Psoas muscle (tissue), 7 donors: ENCODE measurements at regions not wholly inside any gene's neighbourhood (a gene's known extent, or its start where the extent isn't known, plus 50 kb on each side); places are given as distances from the start of the nearest gene placed in this dataset.
A peak's percentile ranks its signal among the peaks of the same experiment; 100 is the strongest.

Experiments
- ATAC-seq, 4 donors: fragments of 200-7000 bp; cut with Tn5 transposase; one replicate each; pipeline ENCODE4 v1.9.1; 2020; ENCODE audit warnings: moderate library complexity in 3 of 4, mild to moderate bottlenecking in 2 of 4
- DNase-seq, 2 donors: peaks; one replicate each; pipeline ENCODE4 v3.0.0-alpha.2; 2020
- H3K27ac ChIP-seq: fragments of 200-600 bp; one replicate; pipeline ENCODE4 v1.8.0; 2022
- H3K27me3 ChIP-seq, 3 donors: fragments of 200-600 bp in 1 of 3; one replicate each; pipeline versions ENCODE4 v1.6.1 to v1.8.0; 2013 to 2022; ENCODE audit warnings: low read length in 2 of 3, mild to moderate bottlenecking in 2 of 3, moderate library complexity in 1 of 3; ENCODE audit not compliant: insufficient read depth in 3 of 3
- H3K36me3 ChIP-seq, 2 donors: fragments of 200-600 bp in 1 of 2; one replicate each; pipeline versions ENCODE4 v1.6.1 to v1.8.0; 2013 to 2022; ENCODE audit warnings: low read depth in 1 of 2, mild to moderate bottlenecking in 1 of 2, moderate library complexity in 1 of 2; ENCODE audit not compliant: insufficient read depth in 1 of 2
- H3K4me1 ChIP-seq: fragments of 200-600 bp; one replicate; pipeline ENCODE4 v1.8.0; 2022
- H3K4me3 ChIP-seq: fragments of 200-600 bp; one replicate; pipeline ENCODE4 v1.8.0; 2022; ENCODE audit warnings: mild to moderate bottlenecking
- H3K9me3 ChIP-seq: fragments of 200-600 bp; one replicate; pipeline ENCODE4 v1.8.0; 2022
- CTCF ChIP-seq: fragments of 200-600 bp; IDR thresholded peaks from one replicate; pipeline ENCODE4 v1.8.0; 2022; ENCODE audit warnings: antibody characterized with exemption
- WGBS, 3 donors: extraction: QIAGEN DNeasy Blood & Tissue Kit; methylation state at CpG; one replicate each; pipeline versions ENCODE4 v1.1.6 to v1.1.7; 2013; 5-methylcytosine and 5-hydroxymethylcytosine counted together
- intact Hi-C, 2 donors: fragments of 100-400 bp; cut with DNase I; formaldehyde crosslinking; loops; one replicate each; pipeline versions ENCODE4 v1.11.0 to v1.14.2; 2022
- donor health status: healthy with polysubstance abuse.
- donor health status: DM: no; HTN: no; CAD: no; lungs with moderate emphysema.
- donor health status: Bipolar disorder and iron deficiency.
- donor health status: healthy.
- donor health status: DM: yes; HTN: yes; CAD: no.
- donor health status: DM: no; HTN: no; CAD: no.
- donor health status: DM: yes; HTN: yes; CAD: no.

GRCh38 chr3:39718674-39719595, 90.5 kb upstream of the MYRIP start:
- H3K36me3 ChIP-seq = no peaks in the 10 kb centered on the region
- no peak overlapping the region for H3K4me3 ChIP-seq
- no peaks in the 10 kb centered on the region for H3K9me3 ChIP-seq
- H3K27ac ChIP-seq = no peak overlapping the region
- intact Hi-C loops = no loop called here
- no peaks in the 10 kb centered on the region for H3K4me1 ChIP-seq
- WGBS, 3 donors = 56 to 64% (median 61%) methylated on average over 7 of the region's 7 CpGs
- no peak for ATAC-seq
- H3K27me3 ChIP-seq = no peaks in the 10 kb centered on the region
- DNase-seq = no peak
- TF ChIP-seq CTCF = no peak

DNA sequence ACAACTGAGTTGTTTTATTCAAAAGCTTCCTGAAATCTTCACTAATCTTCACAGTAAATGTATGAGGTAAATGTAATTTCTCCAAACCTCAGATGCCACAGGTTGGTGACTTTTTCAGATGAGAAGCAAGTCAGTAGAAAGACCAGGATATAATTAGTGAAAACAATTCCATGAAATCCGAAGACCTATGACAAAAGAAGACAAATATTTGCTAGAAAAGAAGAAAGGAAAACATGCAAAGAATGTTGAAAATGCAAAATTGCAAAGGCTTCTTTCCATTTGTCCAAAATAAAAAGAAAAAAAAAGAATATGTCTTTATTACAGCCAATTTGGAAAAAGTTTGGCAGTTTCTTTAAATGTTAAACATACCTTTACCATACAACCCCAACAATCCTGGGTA, 88.3 kb upstream of the MYRIP start:
- H3K27ac ChIP-seq = no peak overlapping the region
- intact Hi-C loops = loop anchor here in 1 of 2 donors (5.0 to 10.0 kb wide), 3 partner anchors 274 to 594 kb away; no protein-coding TSS in a partner anchor
- ATAC-seq = no peak
- H3K4me1 ChIP-seq = no peaks in the 10 kb centered on the region
- H3K36me3 ChIP-seq = no peaks in the 10 kb centered on the region
- H3K27me3 ChIP-seq = no peaks in the 10 kb centered on the region
- WGBS, 3 donors = 16 to 52% (median 31%) methylated on average over 1 of the region's 1 CpG
- no peaks in the 10 kb centered on the region for H3K9me3 ChIP-seq
- TF ChIP-seq CTCF = no peak
- DNase-seq = no peak
- no peak overlapping the region for H3K4me3 ChIP-seq

DNA sequence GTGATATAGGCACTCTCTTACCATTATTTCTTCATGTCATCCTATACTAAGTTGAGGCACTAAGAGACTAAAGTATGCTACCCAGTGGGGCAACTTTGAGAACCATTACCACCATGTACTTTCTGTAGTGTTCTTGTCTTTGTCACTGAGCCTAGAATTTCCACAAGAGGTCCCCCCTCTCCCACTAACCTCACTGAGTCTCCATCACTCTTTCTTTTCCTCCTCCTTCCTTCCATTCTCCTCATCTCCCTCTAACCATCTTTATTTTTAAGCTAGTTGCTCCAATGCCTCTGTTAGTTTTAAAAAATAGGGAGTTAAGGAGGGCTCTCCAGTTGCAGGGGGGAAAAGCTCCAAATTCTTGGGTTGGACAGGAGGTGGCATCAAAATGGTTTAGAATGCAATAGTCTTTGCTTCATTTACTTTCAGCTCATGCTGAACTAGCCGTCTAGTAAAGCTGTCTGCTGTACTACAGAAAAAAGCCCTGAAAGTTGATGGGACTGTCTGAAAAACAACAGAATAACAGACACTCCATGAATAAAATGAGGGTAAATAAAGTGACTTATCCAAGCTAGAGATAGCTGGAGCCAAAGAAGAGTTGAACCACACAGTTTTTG, 85.1 kb upstream of the MYRIP start:
- Histone ChIP-seq H3K27me3 (no peaks in the 10 kb centered on the region), H3K27ac (no peak overlapping the region), H3K36me3 (no peaks in the 10 kb centered on the region), H3K4me1 (no peaks in the 10 kb centered on the region), H3K4me3 (no peak overlapping the region), H3K9me3 (no peaks in the 10 kb centered on the region)
- DNase-seq (no peak), ATAC-seq (peak in 1 of 4 donors; percentile 62)
- intact Hi-C loops = loop anchor here in 1 of 2 donors (5.0 to 10.0 kb wide), 3 partner anchors 270 to 590 kb away; no protein-coding TSS in a partner anchor
- TF ChIP-seq CTCF = peak; percentile 45
- WGBS, 3 donors = 30 to 43% (median 32%) methylated on average over 1 of the region's 1 CpG

- no peak for TF ChIP-seq CTCF
- Histone ChIP-seq H3K9me3 (no peaks in the 10 kb centered on the region), H3K36me3 (no peaks in the 10 kb centered on the region), H3K4me1 (no peaks in the 10 kb centered on the region), H3K4me3 (no peak overlapping the region), H3K27me3 (no peaks in the 10 kb centered on the region), H3K27ac (no peak overlapping the region)
- intact Hi-C loops = loop anchor here (5.0 to 10.0 kb wide), 4 partner anchors 87 to 589 kb away; no protein-coding TSS in a partner anchor
- WGBS, 3 donors = 90 to 97% (median 94%) methylated on average over 1 of the region's 1 CpG
- no peak for DNase-seq
- ATAC-seq = no peak
Measured at GRCh38 chr3:39725321-39725720, 84.1 kb upstream of the MYRIP start.
